ENCODE measurements at regions not wholly inside any gene's neighbourhood (a gene's known extent, or its start where the extent isn't known, plus 50 kb on each side); places are given as distances from the start of the nearest gene placed in this dataset.
"Not testable (repeated sequence)": the region's sequence is repeated elsewhere in the genome, so short reads cannot be mapped to it uniquely, and the experiment has no call there.

GRCh38 chrX:47302396-47302795, 68.0 kb upstream of the ZNF157 start:
- DNase-seq: no peak

DNA sequence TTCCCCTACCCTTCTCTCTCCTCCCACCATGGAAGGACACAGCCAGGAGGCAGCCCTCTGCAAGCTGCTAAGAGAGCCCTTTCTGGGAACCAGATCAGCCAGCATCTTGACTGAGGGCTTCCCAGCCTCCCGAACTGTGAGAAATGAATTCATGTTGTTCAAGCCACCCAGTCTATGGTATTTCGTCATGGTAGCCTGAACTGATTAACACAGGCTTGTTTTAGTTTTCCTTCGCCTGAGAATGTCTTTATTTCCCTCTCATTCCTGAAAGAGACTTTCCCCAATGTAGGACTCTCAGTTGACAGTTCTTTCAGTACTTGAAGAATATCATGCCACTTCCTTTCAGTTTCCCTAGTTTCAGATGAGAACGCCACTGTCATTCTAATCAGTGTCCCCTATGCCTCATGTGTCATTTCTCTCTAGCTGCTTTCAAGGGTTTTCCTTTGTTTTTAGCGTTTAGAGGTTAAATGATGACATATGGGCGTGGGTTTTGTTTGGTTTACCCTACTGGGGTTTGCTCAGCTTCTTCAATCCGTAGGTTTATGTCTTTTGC, 63.8 kb upstream of the ZNF157 start:
- DNase-seq: not testable (repeated sequence)

DNA sequence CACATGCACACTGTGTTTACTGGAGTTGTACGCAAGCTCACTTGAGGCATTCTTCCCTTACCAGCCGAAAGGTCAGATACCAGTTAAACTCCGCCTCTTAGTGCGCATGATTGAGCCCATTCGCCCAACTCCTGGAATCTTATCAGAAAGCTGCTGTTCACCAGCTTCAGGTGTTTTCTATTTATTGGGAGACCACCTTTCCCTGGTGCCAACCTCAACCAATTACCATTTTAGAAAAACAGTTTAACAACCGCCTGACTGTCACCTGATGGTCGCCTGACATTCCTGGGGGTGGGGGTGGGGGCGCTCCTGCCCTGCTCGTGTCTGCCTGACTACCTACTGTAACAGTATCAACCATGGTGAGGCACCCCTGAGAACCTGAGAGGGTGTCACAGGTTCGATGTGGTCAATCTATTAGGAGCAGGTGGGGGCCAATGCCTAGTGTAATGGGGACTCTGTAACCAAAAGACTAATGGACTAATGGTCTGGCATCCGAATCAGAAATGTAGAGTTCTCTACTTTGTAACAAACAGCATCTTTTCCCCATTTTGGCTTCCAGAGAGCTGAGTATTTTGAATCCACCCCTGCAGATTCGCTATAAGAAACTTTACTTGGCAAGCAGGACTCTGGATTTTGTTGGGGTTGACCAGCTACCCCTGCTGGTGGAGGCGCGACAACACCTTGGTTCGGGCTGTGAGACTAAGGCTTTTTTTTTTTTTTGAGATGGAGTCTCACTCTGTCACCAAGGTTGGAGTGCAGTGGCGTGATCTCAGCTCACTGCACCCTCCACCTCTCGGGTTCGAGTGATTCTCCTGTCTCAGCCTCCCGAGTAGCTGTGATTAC, 58.2 kb upstream of the ZNF157 start:
- peak; percentile 76 for DNase-seq

GRCh38 chrX:47313056-47313455, 57.3 kb upstream of the ZNF157 start:
- no peak for DNase-seq

- DNase-seq: no peak
Measured at GRCh38 chrX:47316276-47317025, 53.9 kb upstream of the ZNF157 start.

Data from activated effector memory CD4-positive, alpha-beta T cell treated with anti-CD3 and anti-CD28 coated beads, Interleukin-2, amount 50 U/mL, for 16 hours (primary cell).